H1 (cell line): ENCODE measurements at regions not wholly inside any gene's neighbourhood (a gene's known extent, or its start where the extent isn't known, plus 50 kb on each side); places are given as distances from the start of the nearest gene placed in this dataset.

Experiments used
- CTCF ChIA-PET: fragments of 300-600 bp; sonication (Branson Sonifier 250); formaldehyde crosslinking; loops from one replicate; lab custom pipeline; 2021; ENCODE audit not compliant: partially characterized antibody; lab: Charles Lee
- POLR2A ChIA-PET: fragments of 300-600 bp; sonication (Branson Sonifier 250); formaldehyde crosslinking; loops from one replicate; lab custom pipeline; 2021; ENCODE audit warnings: inconsistent platforms; ENCODE audit not compliant: partially characterized antibody; lab: Charles Lee
- DNase-seq, 2 experiments: peaks; one replicate each; pipeline versions ENCODE4 v3.0.0 to v3.0.0-alpha.2; 2010 to 2022; ENCODE audit warnings: low spot score in 2 of 2, low read depth in 1 of 2, mixed read lengths in 1 of 2
- FAIRE-seq: peaks from 2 replicates; lab custom pipeline; 2011; peaks lifted over from hg19 to GRCh38; lab: Jason Lieb, UNC
- H2AFZ ChIP-seq: 2 replicates; pipeline ENCODE4 v1.8.1; 2012; ENCODE audit warnings: low read length, inconsistent platforms
- H2AK5ac ChIP-seq: 2 replicates; pipeline ENCODE4 v1.6.1; 2013; ENCODE audit warnings: low read depth, low read length
- H2BK120ac ChIP-seq: replicated peaks from 2 replicates; pipeline ENCODE3; 2013; ENCODE audit warnings: low read depth, low read length, inconsistent platforms
- H2BK12ac ChIP-seq: 2 replicates; pipeline ENCODE4 v1.6.1; 2013; ENCODE audit warnings: low read depth, low read length
- H2BK15ac ChIP-seq: 2 replicates; pipeline ENCODE4 v1.6.1; 2013; ENCODE audit warnings: low read length
- H2BK20ac ChIP-seq: 2 replicates; pipeline ENCODE4 v1.6.1; 2013; ENCODE audit warnings: low read length
- H2BK5ac ChIP-seq: 2 replicates; pipeline ENCODE4 v1.6.1; 2013; ENCODE audit warnings: low read depth, low read length
- H3K14ac ChIP-seq: 2 replicates; pipeline ENCODE4 v1.6.1; 2013; ENCODE audit warnings: inconsistent platforms; ENCODE audit not compliant: insufficient read length
- H3K18ac ChIP-seq: 2 replicates; pipeline ENCODE4 v1.6.1; 2013; ENCODE audit warnings: low read length; ENCODE audit errors: extremely low read depth
- H3K23ac ChIP-seq: 2 replicates; pipeline ENCODE4 v1.6.1; 2013; ENCODE audit warnings: inconsistent platforms; ENCODE audit not compliant: insufficient read length
- H3K23me2 ChIP-seq: 2 replicates; pipeline ENCODE4 v1.6.1; 2013; ENCODE audit warnings: low read depth, low read length
- H3K27ac ChIP-seq: 2 replicates; pipeline ENCODE4 v1.6.1; 2011; ENCODE audit warnings: low read depth, low read length, inconsistent platforms
- H3K27me3 ChIP-seq, 4 experiments: replicated peaks in 1 of 4; 1 replicate in 1 of 4; 2 replicates in 3 of 4; pipeline versions ENCODE4 v1.6.1 to v1.8.1; 2011 to 2013; ENCODE audit warnings: low read length in 3 of 4, mild to moderate bottlenecking in 3 of 4, inconsistent platforms in 2 of 4, mixed read lengths in 2 of 4, moderate library complexity in 1 of 4; ENCODE audit not compliant: control insufficient read depth in 3 of 4, insufficient read depth in 3 of 4; ENCODE audit errors: extremely low read depth in 1 of 4
- H3K36me3 ChIP-seq, 4 experiments: 2 replicates each; pipeline versions ENCODE4 v1.6.1 to v1.8.1; 2011 to 2013; ENCODE audit warnings: mild to moderate bottlenecking in 4 of 4, low read length in 3 of 4, moderate library complexity in 2 of 4, control low read depth in 1 of 4, inconsistent platforms in 1 of 4; ENCODE audit not compliant: insufficient read depth in 4 of 4, control insufficient read depth in 2 of 4
- H3K4ac ChIP-seq: replicated peaks from 2 replicates; pipeline ENCODE3; 2013; ENCODE audit warnings: low read length, low read depth, mixed read lengths, inconsistent platforms; ENCODE audit not compliant: insufficient read length
- H3K4me1 ChIP-seq, 4 experiments: replicated peaks in 1 of 4; 1 replicate in 1 of 4; 2 replicates in 3 of 4; pipeline versions ENCODE4 v1.6.1 to v1.8.1; 2011 to 2013; ENCODE audit warnings: low read length in 3 of 4, inconsistent platforms in 2 of 4, mixed read lengths in 1 of 4; ENCODE audit not compliant: insufficient read depth in 4 of 4, control insufficient read depth in 3 of 4
- H3K4me2 ChIP-seq, 2 experiments: 2 replicates each; pipeline versions ENCODE4 v1.6.1 to v1.8.1; 2011 to 2013; ENCODE audit warnings: low read depth in 2 of 2, low read length in 2 of 2, control low read depth in 1 of 2, inconsistent platforms in 1 of 2, mild to moderate bottlenecking in 1 of 2; ENCODE audit not compliant: insufficient read depth in 1 of 2
- H3K4me3 ChIP-seq, 4 experiments: fragments of 200-600, 300-600 bp in 1 of 4; sonication (generic), shearing (Covaris generic), sonication (Bioruptor Twin) in 1 of 4; 2 replicates each; pipeline versions ENCODE4 v1.5.1 to v1.8.1; 2011 to 2016; ENCODE audit warnings: low read length in 4 of 4, low read depth in 3 of 4, control low read depth in 2 of 4, inconsistent platforms in 2 of 4, mild to moderate bottlenecking in 2 of 4, mixed read lengths in 1 of 4, moderate library complexity in 1 of 4; ENCODE audit not compliant: insufficient read depth in 2 of 4; ENCODE audit errors: extremely low read depth in 1 of 4
- H3K56ac ChIP-seq: replicated peaks from 2 replicates; pipeline ENCODE3; 2013; ENCODE audit warnings: low read depth, mild to moderate bottlenecking, mixed read lengths, low read length, inconsistent platforms; ENCODE audit not compliant: insufficient read length
- H3K79me1 ChIP-seq: 2 replicates; pipeline ENCODE4 v1.6.1; 2013; ENCODE audit warnings: low read depth, low read length, control low read depth
- H3K79me2 ChIP-seq, 2 experiments: 2 replicates each; pipeline versions ENCODE4 v1.6.1 to v1.8.1; 2012 to 2013; ENCODE audit warnings: low read length in 2 of 2, mild to moderate bottlenecking in 2 of 2, inconsistent platforms in 1 of 2; ENCODE audit not compliant: insufficient read depth in 2 of 2, control insufficient read depth in 1 of 2
- H3K9ac ChIP-seq, 4 experiments: replicated peaks in 1 of 4; 1 replicate in 1 of 4; 2 replicates in 3 of 4; pipeline versions ENCODE4 v1.6.1 to v1.8.1; 2011 to 2013; ENCODE audit warnings: low read depth in 3 of 4, low read length in 3 of 4, control low read depth in 2 of 4, mild to moderate bottlenecking in 2 of 4, moderate library complexity in 2 of 4, inconsistent platforms in 1 of 4; ENCODE audit errors: extremely low read depth in 1 of 4
- H3K9me3 ChIP-seq, 2 experiments: 2 replicates each; pipeline versions ENCODE4 v1.6.1 to v1.8.1; 2012 to 2013; ENCODE audit warnings: mild to moderate bottlenecking in 2 of 2, moderate library complexity in 2 of 2, control low read depth in 1 of 2, inconsistent platforms in 1 of 2, low read depth in 1 of 2, low read length in 1 of 2, mixed read lengths in 1 of 2; ENCODE audit not compliant: insufficient read depth in 2 of 2
- H4K20me1 ChIP-seq, 2 experiments: replicated peaks in 1 of 2; 2 replicates each; pipeline versions ENCODE3 to v1.8.1; 2011 to 2013; ENCODE audit warnings: inconsistent platforms in 2 of 2, low read length in 2 of 2, mild to moderate bottlenecking in 1 of 2; ENCODE audit not compliant: insufficient read depth in 2 of 2, control insufficient read depth in 1 of 2
- H4K5ac ChIP-seq: 2 replicates; pipeline ENCODE4 v1.6.1; 2013; ENCODE audit warnings: low read length, low read depth, mixed read lengths, inconsistent platforms; ENCODE audit not compliant: insufficient read length
- H4K8ac ChIP-seq: 2 replicates; pipeline ENCODE4 v1.8.0; 2013; ENCODE audit warnings: mild to moderate bottlenecking, moderate library complexity, low read length, inconsistent platforms; ENCODE audit not compliant: insufficient read depth; ENCODE audit errors: extremely low read depth
- H4K91ac ChIP-seq: replicated peaks from 2 replicates; pipeline ENCODE3; 2013; ENCODE audit warnings: low read length, mixed read lengths, inconsistent platforms; ENCODE audit not compliant: insufficient read length
- POLR2A ChIP-seq, 2 experiments: IDR thresholded peaks; 1 replicate in 1 of 2; 2 replicates in 1 of 2; pipeline ENCODE4 v1.6.1; 2011; ENCODE audit warnings: low read depth in 2 of 2, low read length in 2 of 2, mild to moderate bottlenecking in 2 of 2; ENCODE audit errors: control extremely low read depth in 1 of 2
- WGBS, 2 experiments: shearing (Covaris generic) in 1 of 2; methylation state at CpG; one replicate each; pipeline versions ENCODE4 v1.1.6 to v1.1.7; 2013 to 2015; ENCODE audit warnings: low lambda C conversion rate in 2 of 2, mixed read lengths in 2 of 2, inconsistent platforms in 1 of 2, low coverage in 1 of 2, missing lambda C conversion rate in 1 of 2; ENCODE audit not compliant: insufficient replicate concordance in 2 of 2, insufficient coverage in 1 of 2, insufficient read length in 1 of 2; ENCODE audit errors: extremely low coverage in 1 of 2, missing lambda C conversion rate in 1 of 2; 5-methylcytosine and 5-hydroxymethylcytosine counted together

DNA sequence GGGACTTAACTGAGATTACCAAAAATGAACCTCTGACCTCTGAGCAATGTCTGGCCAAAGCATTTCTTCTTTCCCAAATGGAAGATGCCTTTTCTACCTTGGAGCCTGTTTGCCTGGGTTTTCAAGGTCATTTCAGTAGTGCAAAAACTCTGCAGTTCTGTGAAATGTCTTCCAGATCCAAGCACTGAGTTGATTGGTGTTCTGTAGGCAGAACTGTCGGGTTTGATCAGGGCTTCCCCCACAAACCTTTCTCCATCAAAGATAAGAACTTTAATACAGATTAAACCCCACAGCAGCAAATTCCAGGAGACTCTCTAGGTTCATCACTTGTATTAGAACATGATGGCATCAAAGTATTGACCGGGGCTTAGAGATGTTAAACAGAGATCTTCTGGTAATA lies 192.7 kb upstream of the TOPAZ1 start:
- Histone ChIP-seq H2AFZ (no peak overlapping the region), H3K79me2 (no peaks in the 10 kb centered on the region), H2BK12ac (no peak overlapping the region), H4K5ac (no peak overlapping the region), H3K4me2 (no peak overlapping the region), H3K36me3 (no peaks in the 10 kb centered on the region), H3K9me3 (no peaks in the 10 kb centered on the region), H2BK5ac (no peak overlapping the region), H2BK120ac (no peak overlapping the region), H3K27ac (no peak overlapping the region), H3K79me1 (no peaks in the 10 kb centered on the region), H3K9ac (no peak overlapping the region), H3K4me3 (no peak overlapping the region), H3K18ac (no peak overlapping the region), H3K56ac (no peak overlapping the region), H3K14ac (no peak overlapping the region), H4K8ac (no peak overlapping the region), H3K23ac (no peak overlapping the region), H3K23me2 (no peaks in the 10 kb centered on the region), H4K91ac (no peak overlapping the region), H2AK5ac (no peak overlapping the region), H4K20me1 (no peaks in the 10 kb centered on the region), H2BK15ac (no peak overlapping the region), H3K4ac (no peak overlapping the region), H3K4me1 (peaks cover 0 to 9% (median 3%) of the 10 kb centered on the region in 4 experiments; a peak in 4 of 7 replicates), H2BK20ac (no peak overlapping the region), H3K27me3 (no peaks in the 10 kb centered on the region)
- 92% methylated on average over 2 of the region's 2 CpGs; no CpG with 5 or more reads in 1 of the 2 experiments for whole genome bisulfite sequencing, 2 experiments
- ChIA-PET POLR2A (no interaction called here), CTCF (no interaction called here)
- TF ChIP-seq POLR2A (IDR thresholded peaks at IDR 0.05; ENCODE audit: control extremely low read depth in 1 of 2, low read depth in 2 of 2, low read length in 2 of 2): no peak
- no peak for DNase-seq
- FAIRE-seq: no peak
